HEK293 (cell line): ENCODE measurements at regions not wholly inside any gene's neighbourhood (a gene's known extent, or its start where the extent isn't known, plus 50 kb on each side); places are given as distances from the start of the nearest gene placed in this dataset.
"Not testable (repeated sequence)": the region's sequence is repeated elsewhere in the genome, so short reads cannot be mapped to it uniquely, and the experiment has no call there.

ENCODE experiments used
- CTCF ChIA-PET: fragments of 350-600 bp; formaldehyde crosslinking; extraction: SDS; loops from one replicate; lab custom pipeline; 2021; ENCODE audit warnings: antibody characterized with exemption; lab: Yijun Ruan, JAX
- POLR2A ChIA-PET: fragments of 300-600 bp; formaldehyde crosslinking; extraction: SDS; loops from one replicate; lab custom pipeline; 2020; ENCODE audit warnings: antibody characterized with exemption, inconsistent platforms; lab: Yijun Ruan, JAX
- H3K27ac ChIP-seq: fragments of 200-500 bp; sonication (Bioruptor generic); 2 replicates; pipeline ENCODE4 v1.5.1; 2014; ENCODE audit warnings: low read depth, low read length, control low read depth, inconsistent platforms; ENCODE audit errors: extremely low read depth
- H3K36me3 ChIP-seq, 2 experiments: fragments of 200-500 bp in 1 of 2; sonication (Bioruptor generic) in 1 of 2; 1 replicate in 1 of 2; 2 replicates in 1 of 2; pipeline ENCODE4 v1.5.1; 2014 to 2017; ENCODE audit warnings: inconsistent platforms in 2 of 2, low read length in 2 of 2; ENCODE audit not compliant: control insufficient read depth in 2 of 2, insufficient read depth in 1 of 2
- H3K4me1 ChIP-seq: fragments of 200-500 bp; sonication (Bioruptor generic); 2 replicates; pipeline ENCODE4 v1.5.1; 2014; ENCODE audit warnings: mild to moderate bottlenecking, low read length, inconsistent platforms; ENCODE audit not compliant: control insufficient read depth, insufficient read depth
- H3K4me3 ChIP-seq: 2 replicates; pipeline ENCODE4 v1.5.1; 2011; ENCODE audit warnings: low read depth, mild to moderate bottlenecking, control low read depth, low read length, moderate library complexity
- H3K9me3 ChIP-seq: fragments of 200-500 bp; sonication (Bioruptor generic); 2 replicates; pipeline ENCODE4 v1.5.1; 2014; ENCODE audit warnings: low read depth, low read length, inconsistent platforms; ENCODE audit not compliant: control insufficient read depth, insufficient read depth
- FEZF1 ChIP-seq: fragments of 450-650 bp; formaldehyde crosslinking; IDR thresholded peaks from 2 replicates; pipeline ENCODE4 v1.5.1; 2016; ENCODE audit warnings: missing biosample characterization, missing genetic modification characterization
- GFI1B ChIP-seq: fragments of 450-650 bp; formaldehyde crosslinking; IDR thresholded peaks from 2 replicates; pipeline ENCODE4 v1.5.1; 2016; ENCODE audit warnings: missing biosample characterization, missing genetic modification characterization
- MEIS1 ChIP-seq: sonication (generic); formaldehyde crosslinking; IDR thresholded peaks from 2 replicates; pipeline ENCODE4 v1.8.1; 2022; ENCODE audit warnings: missing genetic modification reagents, mild to moderate bottlenecking, borderline replicate concordance
- SCRT2 ChIP-seq: fragments of 450-650 bp; formaldehyde crosslinking; IDR thresholded peaks from 2 replicates; pipeline ENCODE4 v1.5.1; 2016; ENCODE audit warnings: missing biosample characterization, missing genetic modification characterization
- YY1 ChIP-seq: fragments of 450-650 bp; formaldehyde crosslinking; IDR thresholded peaks from 2 replicates; pipeline ENCODE4 v1.5.1; 2018; ENCODE audit warnings: missing biosample characterization, missing genetic modification characterization
- ZBTB17 ChIP-seq: fragments of 450-650 bp; formaldehyde crosslinking; IDR thresholded peaks from 2 replicates; pipeline ENCODE4 v1.5.1; 2016; ENCODE audit warnings: missing biosample characterization, missing genetic modification characterization
- ZFP3 ChIP-seq: fragments of 450-650 bp; formaldehyde crosslinking; IDR thresholded peaks from 2 replicates; pipeline ENCODE4 v1.5.1; 2016; ENCODE audit warnings: low read depth, missing biosample characterization, missing genetic modification characterization
- ZIC2 ChIP-seq: fragments of 450-650 bp; formaldehyde crosslinking; IDR thresholded peaks from 2 replicates; pipeline ENCODE4 v1.5.1; 2016; ENCODE audit warnings: missing biosample characterization, missing genetic modification characterization
- ZNF10 ChIP-seq: fragments of 450-650 bp; formaldehyde crosslinking; IDR thresholded peaks from 2 replicates; pipeline ENCODE4 v1.5.1; 2017; ENCODE audit warnings: missing biosample characterization, missing genetic modification characterization
- ZNF302 ChIP-seq: fragments of 450-650 bp; formaldehyde crosslinking; IDR thresholded peaks from 2 replicates; pipeline ENCODE4 v1.5.1; 2016; ENCODE audit warnings: missing biosample characterization, missing genetic modification characterization, low read depth
- ZNF350 ChIP-seq: fragments of 450-650 bp; formaldehyde crosslinking; IDR thresholded peaks from 2 replicates; pipeline ENCODE4 v1.5.0; 2017; ENCODE audit warnings: missing biosample characterization, mild to moderate bottlenecking, missing genetic modification characterization
- ZNF426 ChIP-seq: fragments of 450-650 bp; formaldehyde crosslinking; IDR thresholded peaks from 2 replicates; pipeline ENCODE4 v1.5.1; 2017; ENCODE audit warnings: missing biosample characterization, missing genetic modification characterization, mild to moderate bottlenecking, inconsistent platforms, moderate library complexity
- ZNF514 ChIP-seq: fragments of 450-650 bp; formaldehyde crosslinking; IDR thresholded peaks from 2 replicates; pipeline ENCODE4 v1.5.1; 2016; ENCODE audit warnings: missing biosample characterization, missing genetic modification characterization
- ZNF677 ChIP-seq: fragments of 450-650 bp; IDR thresholded peaks from 2 replicates; pipeline ENCODE4 v1.5.0; 2018; ENCODE audit warnings: missing biosample characterization, mild to moderate bottlenecking, missing genetic modification characterization, moderate library complexity
- TF ChIP-seq, protein P1 (sequence below): fragments of 450-650 bp; formaldehyde crosslinking; IDR thresholded peaks from 2 replicates; pipeline ENCODE4 v1.5.1; 2016; ENCODE audit warnings: missing biosample characterization, missing genetic modification characterization
- TF ChIP-seq, protein P2 (sequence below): fragments of 450-650 bp; formaldehyde crosslinking; IDR thresholded peaks from 2 replicates; pipeline ENCODE4 v1.5.1; 2016; ENCODE audit warnings: missing biosample characterization, missing genetic modification characterization
- TF ChIP-seq, protein P3 (sequence below): fragments of 450-650 bp; IDR thresholded peaks from 2 replicates; pipeline ENCODE4 v1.5.1; 2018; ENCODE audit warnings: missing biosample characterization, mild to moderate bottlenecking, missing genetic modification characterization
- TF ChIP-seq, protein P4 (sequence below): fragments of 450-650 bp; formaldehyde crosslinking; IDR thresholded peaks from 2 replicates; pipeline ENCODE4 v1.5.1; 2016; ENCODE audit warnings: missing biosample characterization, missing genetic modification characterization

DNA sequence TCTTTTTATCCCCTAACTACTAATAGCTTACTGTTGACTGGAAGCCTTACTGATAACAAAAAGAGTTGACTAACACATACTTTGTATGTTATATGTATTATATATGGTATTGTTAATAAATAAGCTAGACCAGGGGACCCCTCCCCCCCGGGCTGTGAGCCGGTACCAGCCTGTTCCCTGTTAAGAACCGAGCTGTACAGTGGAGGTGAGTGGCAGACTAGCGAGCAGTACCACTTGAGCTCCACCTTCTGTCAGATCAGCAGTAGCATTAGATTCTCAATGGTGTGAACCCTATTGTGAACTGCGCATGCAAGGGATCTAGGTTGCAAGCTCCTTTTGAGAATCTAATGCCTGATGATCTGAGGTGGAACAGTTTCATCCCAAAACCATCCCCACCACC, 377.0 kb downstream of the IPMK start:
- TF ChIP-seq GFI1B (no peak), ZFP3 (tag by site-specific recombination) (no peak), MEIS1 (CRISPR knock-in tag) (no peak), ZNF677 (no peak), SCRT2 (no peak), ZNF302 (tag by site-specific recombination) (no peak), ZIC2 (tag by site-specific recombination) (no peak), ZNF514 (no peak), YY1 (tag by site-specific recombination) (no peak), ZBTB17 (tag by site-specific recombination) (no peak), ZNF10 (tag by site-specific recombination) (no peak)
- TF ChIP-seq, protein P1, sequence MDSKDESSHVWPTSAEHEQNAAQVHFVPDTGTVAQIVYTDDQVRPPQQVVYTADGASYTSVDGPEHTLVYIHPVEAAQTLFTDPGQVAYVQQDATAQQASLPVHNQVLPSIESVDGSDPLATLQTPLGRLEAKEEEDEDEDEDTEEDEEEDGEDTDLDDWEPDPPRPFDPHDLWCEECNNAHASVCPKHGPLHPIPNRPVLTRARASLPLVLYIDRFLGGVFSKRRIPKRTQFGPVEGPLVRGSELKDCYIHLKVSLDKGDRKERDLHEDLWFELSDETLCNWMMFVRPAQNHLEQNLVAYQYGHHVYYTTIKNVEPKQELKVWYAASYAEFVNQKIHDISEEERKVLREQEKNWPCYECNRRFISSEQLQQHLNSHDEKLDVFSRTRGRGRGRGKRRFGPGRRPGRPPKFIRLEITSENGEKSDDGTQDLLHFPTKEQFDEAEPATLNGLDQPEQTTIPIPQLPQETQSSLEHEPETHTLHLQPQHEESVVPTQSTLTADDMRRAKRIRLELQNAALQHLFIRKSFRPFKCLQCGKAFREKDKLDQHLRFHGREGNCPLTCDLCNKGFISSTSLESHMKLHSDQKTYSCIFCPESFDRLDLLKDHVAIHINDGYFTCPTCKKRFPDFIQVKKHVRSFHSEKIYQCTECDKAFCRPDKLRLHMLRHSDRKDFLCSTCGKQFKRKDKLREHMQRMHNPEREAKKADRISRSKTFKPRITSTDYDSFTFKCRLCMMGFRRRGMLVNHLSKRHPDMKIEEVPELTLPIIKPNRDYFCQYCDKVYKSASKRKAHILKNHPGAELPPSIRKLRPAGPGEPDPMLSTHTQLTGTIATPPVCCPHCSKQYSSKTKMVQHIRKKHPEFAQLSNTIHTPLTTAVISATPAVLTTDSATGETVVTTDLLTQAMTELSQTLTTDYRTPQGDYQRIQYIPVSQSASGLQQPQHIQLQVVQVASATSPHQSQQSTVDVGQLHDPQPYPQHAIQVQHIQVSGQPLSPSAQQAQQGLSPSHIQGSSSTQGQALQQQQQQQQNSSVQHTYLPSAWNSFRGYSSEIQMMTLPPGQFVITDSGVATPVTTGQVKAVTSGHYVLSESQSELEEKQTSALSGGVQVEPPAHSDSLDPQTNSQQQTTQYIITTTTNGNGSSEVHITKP (tag by site-specific recombination): no peak
- TF ChIP-seq, protein P2, sequence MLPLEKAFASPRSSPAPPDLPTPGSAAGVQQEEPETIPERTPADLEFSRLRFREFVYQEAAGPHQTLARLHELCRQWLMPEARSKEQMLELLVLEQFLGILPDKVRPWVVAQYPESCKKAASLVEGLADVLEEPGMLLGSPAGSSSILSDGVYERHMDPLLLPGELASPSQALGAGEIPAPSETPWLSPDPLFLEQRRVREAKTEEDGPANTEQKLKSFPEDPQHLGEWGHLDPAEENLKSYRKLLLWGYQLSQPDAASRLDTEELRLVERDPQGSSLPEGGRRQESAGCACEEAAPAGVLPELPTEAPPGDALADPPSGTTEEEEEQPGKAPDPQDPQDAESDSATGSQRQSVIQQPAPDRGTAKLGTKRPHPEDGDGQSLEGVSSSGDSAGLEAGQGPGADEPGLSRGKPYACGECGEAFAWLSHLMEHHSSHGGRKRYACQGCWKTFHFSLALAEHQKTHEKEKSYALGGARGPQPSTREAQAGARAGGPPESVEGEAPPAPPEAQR (tag by site-specific recombination): no peak
- TF ChIP-seq, protein P3, sequence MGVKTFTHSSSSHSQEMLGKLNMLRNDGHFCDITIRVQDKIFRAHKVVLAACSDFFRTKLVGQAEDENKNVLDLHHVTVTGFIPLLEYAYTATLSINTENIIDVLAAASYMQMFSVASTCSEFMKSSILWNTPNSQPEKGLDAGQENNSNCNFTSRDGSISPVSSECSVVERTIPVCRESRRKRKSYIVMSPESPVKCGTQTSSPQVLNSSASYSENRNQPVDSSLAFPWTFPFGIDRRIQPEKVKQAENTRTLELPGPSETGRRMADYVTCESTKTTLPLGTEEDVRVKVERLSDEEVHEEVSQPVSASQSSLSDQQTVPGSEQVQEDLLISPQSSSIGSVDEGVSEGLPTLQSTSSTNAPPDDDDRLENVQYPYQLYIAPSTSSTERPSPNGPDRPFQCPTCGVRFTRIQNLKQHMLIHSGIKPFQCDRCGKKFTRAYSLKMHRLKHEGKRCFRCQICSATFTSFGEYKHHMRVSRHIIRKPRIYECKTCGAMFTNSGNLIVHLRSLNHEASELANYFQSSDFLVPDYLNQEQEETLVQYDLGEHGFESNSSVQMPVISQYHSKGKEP: no peak
- Histone ChIP-seq H3K27ac (no peak overlapping the region), H3K4me1 (no peaks in the 10 kb centered on the region), H3K36me3 (no peaks in the 10 kb centered on the region), H3K9me3 (no peaks in the 10 kb centered on the region), H3K4me3 (no peak overlapping the region)
- ChIA-PET CTCF (no interaction called here), POLR2A (no interaction called here)

DNA sequence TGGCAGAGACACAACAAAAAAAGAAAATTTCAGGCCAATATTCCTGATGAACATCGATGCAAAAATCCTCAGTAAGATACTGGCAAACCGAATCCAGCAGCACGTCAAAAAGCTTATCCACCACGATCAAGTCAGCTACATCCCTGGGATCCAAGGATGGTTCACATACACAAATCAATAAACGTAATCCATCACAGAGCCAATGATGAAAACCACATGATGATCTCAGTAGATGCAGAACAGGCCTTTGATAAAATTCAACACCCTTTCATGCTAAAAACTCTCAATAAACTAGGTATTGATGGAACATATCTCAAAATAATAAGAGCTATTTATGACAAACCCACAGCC, 382.1 kb downstream of the IPMK start:
- CTCF ChIA-PET, H3K4me3 ChIP-seq, H3K27ac ChIP-seq, H3K4me1 ChIP-seq, H3K9me3 ChIP-seq, POLR2A ChIA-PET, H3K36me3 ChIP-seq: not testable (repeated sequence)

DNA sequence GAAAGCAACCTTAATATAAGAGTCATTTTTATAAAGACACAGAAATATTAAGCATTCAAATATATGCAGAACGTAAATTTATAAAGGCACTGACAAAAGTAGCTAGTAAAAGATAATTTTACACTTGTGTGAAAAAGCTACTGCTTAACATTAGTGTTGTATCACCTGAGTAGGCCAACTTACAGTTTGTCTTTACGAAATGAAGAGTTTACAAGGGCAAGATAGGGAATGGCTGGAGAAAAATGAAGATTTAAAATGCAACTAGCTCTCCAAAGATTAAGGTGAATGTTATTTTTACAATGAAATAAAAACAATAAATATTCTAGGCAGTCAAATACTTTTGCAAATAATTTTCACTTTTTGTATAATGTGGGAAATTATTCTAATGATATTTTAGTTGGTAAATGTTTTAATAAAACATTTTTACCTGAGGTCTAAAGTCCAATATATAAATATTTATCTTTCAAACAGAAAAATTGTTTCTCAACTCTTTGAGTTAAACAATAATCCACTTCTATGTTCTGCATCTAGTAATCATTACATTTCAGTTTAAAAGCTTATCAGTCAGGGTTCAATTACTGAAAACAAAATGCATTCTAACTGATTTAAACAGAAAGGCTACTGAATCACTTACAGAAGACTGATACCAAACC, 382.6 kb downstream of the IPMK start:
- TF ChIP-seq FEZF1 (tag by site-specific recombination) (no peak), ZNF350 (tag by site-specific recombination) (no peak), ZNF426 (tag by site-specific recombination) (no peak)
- TF ChIP-seq, protein P4, sequence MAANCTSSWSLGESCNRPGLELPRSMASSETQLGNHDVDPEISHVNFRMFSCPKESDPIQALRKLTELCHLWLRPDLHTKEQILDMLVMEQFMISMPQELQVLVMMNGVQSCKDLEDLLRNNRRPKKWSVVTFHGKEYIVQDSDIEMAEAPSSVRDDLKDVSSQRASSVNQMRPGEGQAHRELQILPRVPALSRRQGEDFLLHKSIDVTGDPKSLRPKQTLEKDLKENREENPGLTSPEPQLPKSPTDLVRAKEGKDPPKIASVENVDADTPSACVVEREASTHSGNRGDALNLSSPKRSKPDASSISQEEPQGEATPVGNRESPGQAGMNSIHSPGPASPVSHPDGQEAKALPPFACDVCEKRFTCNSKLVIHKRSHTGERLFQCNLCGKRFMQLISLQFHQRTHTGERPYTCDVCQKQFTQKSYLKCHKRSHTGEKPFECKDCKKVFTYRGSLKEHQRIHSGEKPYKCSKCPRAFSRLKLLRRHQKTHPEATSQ: no peak
- Histone ChIP-seq H3K27ac (no peak overlapping the region), H3K4me3 (no peak overlapping the region), H3K9me3 (no peaks in the 10 kb centered on the region), H3K4me1 (no peaks in the 10 kb centered on the region), H3K36me3 (no peaks in the 10 kb centered on the region)
- POLR2A ChIA-PET: no interaction called here
- CTCF ChIA-PET: no interaction called here
